T-helper 2 cell treated with Interferon-gamma antibody and Interleukin-4, amounts not matched to agents 5 μg/mL and 100 μg/mL, for 36 hours (primary cell): ENCODE measurements at regions not wholly inside any gene's neighbourhood (a gene's known extent, or its start where the extent isn't known, plus 50 kb on each side); places are given as distances from the start of the nearest gene placed in this dataset.

Experiments
- DNase-seq: peaks from one replicate; pipeline ENCODE4 v3.0.0; 2021; ENCODE audit warnings: low spot score
- H3K27ac Mint-ChIP-seq: one replicate; pipeline ENCODE4 v1.8.0; 2021; ENCODE audit warnings: mild to moderate bottlenecking, mixed read lengths
- H3K27me3 Mint-ChIP-seq: one replicate; pipeline ENCODE4 v1.8.0; 2021; ENCODE audit warnings: low read depth, mixed read lengths
- H3K36me3 Mint-ChIP-seq: one replicate; pipeline ENCODE4 v1.8.0; 2021; ENCODE audit warnings: low read depth, mixed read lengths
- H3K4me1 Mint-ChIP-seq: one replicate; pipeline ENCODE4 v1.8.0; 2021; ENCODE audit warnings: low read depth, mixed read lengths
- H3K4me3 Mint-ChIP-seq: one replicate; pipeline ENCODE4 v1.8.0; 2022; ENCODE audit warnings: mild to moderate bottlenecking, moderate library complexity, mixed read lengths
- H3K9me3 Mint-ChIP-seq: one replicate; pipeline ENCODE4 v1.8.0; 2021; ENCODE audit warnings: mixed read lengths

DNA sequence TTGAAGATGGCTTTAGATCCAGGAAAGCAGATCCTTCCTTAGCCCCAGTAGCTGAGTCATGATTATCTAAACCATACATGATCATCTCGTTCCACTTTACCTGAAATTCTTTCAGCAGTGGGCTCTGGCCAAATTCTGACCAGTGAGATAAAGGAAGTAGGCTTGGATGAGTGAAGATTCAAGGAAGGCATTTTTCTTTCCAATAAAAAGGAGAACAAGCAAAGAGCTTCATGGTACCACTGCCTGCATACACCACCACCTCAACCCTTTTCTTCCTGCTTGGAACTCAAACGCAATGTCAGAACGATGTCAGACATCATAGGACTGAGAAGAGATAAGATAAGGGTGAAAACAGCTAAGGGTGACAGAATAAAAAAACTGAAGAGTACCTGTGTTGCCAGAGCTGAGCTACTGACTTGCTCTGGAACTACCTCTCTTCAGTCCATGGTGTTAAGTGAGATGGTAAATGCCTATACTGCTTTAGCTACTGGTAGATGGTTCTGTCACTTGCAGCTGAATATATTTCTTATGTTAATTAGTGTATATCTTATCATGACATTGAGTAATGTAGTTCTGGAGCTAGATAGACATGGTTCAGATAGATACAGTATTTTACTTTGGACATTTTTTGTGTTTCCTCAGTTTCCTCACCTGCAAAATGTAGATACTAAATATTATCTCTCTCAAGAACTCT, 58.7 kb upstream of the ACVR1 start:
- Mint-ChIP-seq H3K36me3 (no peaks in the 10 kb centered on the region), H3K4me3 (no peak overlapping the region), H3K27ac (no peak overlapping the region), H3K9me3 (no peaks in the 10 kb centered on the region), H3K27me3 (no peaks in the 10 kb centered on the region), H3K4me1 (peaks cover 2% of the 10 kb centered on the region)
- no peak for DNase-seq

DNA sequence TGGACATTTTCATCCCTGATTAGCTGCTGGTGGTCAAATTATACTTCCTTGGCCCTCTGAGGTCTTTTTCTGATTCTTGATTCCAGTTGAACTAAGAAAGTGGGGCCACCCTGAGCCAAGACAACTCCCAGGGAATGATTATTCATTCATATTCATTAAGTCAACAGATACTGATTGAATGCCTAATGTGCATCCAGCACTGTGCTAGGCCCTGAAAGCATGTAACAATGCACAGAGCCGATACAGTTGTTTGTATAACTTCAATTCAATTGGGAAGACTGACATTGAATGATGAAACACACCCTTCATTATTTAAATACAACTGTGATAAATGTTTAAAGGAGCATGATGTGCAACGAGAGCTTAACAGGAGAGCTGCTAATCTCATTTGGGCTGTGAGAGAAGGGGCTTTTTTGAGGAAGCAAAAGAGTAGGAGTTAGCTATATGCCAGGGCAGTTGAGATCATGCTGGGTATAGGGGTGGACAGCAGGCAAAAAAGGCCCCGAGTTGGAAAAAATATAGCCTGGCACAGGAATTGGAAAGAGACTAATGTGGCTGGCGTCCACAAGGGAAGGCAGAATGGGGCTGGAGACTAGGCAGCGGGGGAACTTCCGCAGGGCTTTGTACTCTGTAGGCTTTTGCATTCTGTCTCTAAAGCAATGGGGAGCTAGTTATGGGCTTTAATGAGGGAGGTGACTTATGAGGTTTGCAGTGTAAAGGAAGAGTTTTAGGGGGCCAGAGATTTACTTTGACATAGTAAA, 57.2 kb upstream of the ACVR1 start:
- Mint-ChIP-seq H3K9me3 (no peaks in the 10 kb centered on the region), H3K27me3 (no peaks in the 10 kb centered on the region), H3K4me1 (peaks cover 2% of the 10 kb centered on the region), H3K27ac (no peak overlapping the region), H3K36me3 (no peaks in the 10 kb centered on the region), H3K4me3 (no peak overlapping the region)
- DNase-seq = no peak

DNA sequence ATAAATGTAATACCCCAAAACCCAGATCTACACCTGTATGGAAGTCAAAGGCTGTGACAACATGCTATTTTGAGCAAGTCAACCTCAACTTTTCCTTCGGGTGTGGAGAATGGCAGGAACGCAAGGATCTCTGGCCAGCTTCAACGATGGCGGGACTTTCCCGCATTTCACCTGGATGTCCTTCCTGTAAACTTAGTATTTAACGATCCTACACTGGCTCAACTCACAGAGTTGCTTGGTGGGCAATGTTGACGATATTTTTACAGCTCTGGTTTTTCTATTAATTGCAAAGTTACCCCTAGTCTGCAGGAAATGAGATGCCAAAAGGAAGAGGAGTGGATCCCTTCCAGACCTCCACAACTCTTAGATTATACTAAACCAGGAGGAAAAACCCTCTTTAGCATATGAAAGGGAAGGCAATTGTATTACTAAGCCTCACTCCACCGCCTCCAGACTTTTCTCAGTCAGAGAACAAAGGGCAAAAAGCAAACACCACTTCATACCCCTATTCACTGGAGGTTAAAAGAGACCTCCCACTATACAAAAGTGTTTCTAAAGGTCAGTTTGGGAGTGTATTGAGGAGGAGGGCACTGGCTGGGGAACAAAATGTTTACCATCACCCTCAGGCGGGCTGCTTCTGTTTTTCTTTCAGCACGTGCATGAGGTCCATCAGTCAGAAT, 56.5 kb upstream of the ACVR1 start:
- Mint-ChIP-seq H3K9me3 (no peaks in the 10 kb centered on the region), H3K27ac (no peak overlapping the region), H3K36me3 (no peaks in the 10 kb centered on the region), H3K4me1 (no peaks in the 10 kb centered on the region), H3K4me3 (no peak overlapping the region), H3K27me3 (no peaks in the 10 kb centered on the region)
- no peak for DNase-seq

DNA sequence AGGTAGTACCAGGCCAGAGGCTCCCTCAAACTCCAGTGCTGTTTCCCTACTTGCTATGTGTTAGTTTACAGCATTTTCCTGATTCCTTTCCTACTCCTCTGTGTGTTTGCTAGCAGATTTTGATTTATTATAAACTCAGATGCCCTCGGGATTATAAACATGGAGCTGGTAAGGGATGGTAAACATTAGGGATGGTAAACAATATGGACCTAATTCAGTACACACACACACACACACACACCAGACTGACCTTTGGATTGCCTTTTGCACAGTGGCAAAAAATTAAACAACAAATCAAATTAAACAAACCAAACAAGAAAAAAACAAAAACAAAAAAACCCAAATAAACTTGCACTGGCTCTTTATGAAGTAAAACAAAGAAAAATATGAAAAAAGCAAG, 55.4 kb upstream of the ACVR1 start:
- H3K4me3 Mint-ChIP-seq = no peak overlapping the region
- no peak for DNase-seq
- no peaks in the 10 kb centered on the region for H3K4me1 Mint-ChIP-seq
- no peaks in the 10 kb centered on the region for H3K36me3 Mint-ChIP-seq
- H3K27ac Mint-ChIP-seq = no peak overlapping the region
- H3K9me3 Mint-ChIP-seq = no peaks in the 10 kb centered on the region
- no peaks in the 10 kb centered on the region for H3K27me3 Mint-ChIP-seq

DNA sequence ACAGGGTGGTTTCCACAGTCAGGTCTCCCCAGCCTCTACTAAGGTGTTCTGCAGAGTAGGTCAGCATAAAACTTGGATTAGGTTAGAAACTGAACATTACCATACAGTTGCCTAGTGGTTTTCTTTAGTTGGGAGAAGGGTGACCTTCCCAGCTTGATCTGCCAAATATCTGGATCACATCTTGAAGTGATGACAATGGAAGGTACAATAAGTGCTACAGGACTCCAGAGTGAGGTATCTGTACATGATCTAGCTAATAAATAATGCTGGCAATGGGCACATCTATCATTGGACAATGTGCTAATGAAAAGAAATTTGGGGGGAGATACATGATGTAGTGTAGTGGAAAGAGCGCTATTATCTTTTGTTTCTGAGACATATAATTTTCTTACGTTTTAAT, 54.6 kb upstream of the ACVR1 start:
- no peak for DNase-seq
- Mint-ChIP-seq H3K36me3 (no peaks in the 10 kb centered on the region), H3K27me3 (no peaks in the 10 kb centered on the region), H3K4me1 (no peaks in the 10 kb centered on the region), H3K27ac (no peak overlapping the region), H3K9me3 (no peaks in the 10 kb centered on the region), H3K4me3 (no peak overlapping the region)

DNA sequence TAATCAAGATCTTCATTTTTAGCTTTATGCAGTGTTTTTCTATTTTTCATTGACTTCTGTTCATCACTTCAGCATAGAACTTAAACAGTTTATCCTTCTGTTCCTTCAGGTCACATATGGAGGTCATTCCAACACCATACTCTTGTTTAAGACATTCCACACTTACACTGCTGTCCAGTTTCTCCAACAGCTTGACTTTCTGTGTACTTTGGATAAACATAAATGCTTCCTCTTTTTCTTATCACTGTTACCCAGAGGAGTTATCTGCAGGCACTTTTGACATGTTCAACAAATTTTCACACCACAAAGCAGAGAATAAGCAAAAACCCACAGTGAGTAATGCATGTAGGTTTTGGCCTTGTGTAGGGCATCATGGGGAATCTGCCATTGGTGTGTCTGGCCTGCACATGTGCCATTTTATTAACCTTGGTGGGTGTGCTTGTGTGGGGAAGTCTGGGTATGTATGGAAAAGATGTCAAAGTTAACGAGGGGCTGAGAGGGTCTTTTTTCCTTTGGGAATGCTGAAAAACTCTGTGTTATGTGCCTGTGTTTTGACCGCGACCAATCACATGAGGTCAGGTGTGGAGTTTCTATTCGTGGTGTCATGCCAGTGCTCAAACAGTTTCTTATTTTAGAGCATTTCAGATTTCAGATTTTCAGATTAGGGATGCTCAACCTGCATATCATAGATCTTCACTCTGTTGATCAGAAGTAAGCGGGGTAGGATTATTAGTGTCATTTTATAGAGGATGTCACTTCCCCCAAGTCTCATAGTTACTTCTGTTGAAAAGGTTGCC, 53.9 kb upstream of the ACVR1 start:
- Mint-ChIP-seq H3K4me1 (no peaks in the 10 kb centered on the region), H3K9me3 (no peaks in the 10 kb centered on the region), H3K4me3 (no peak overlapping the region), H3K36me3 (no peaks in the 10 kb centered on the region), H3K27me3 (no peaks in the 10 kb centered on the region), H3K27ac (no peak overlapping the region)
- DNase-seq = no peak

DNA sequence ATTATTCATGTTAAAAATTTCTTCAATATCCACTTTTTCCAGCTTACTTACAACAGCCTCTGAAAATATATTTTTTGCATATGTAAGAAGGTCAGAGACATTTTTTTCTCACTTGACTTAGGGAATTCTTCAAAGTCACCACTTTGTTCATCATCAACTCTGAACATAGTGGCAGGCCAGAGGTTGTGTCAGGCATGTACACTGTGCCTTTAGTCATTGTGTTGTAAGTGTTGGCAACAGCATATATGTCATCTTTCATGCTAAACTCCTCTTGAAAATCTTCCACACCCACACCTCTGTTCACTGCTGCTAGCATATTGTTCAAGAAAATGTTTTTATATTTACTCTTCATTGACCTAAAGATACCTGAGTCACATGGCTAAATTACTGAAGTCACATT, 52.2 kb upstream of the ACVR1 start:
- Mint-ChIP-seq H3K27ac (no peak overlapping the region), H3K27me3 (no peaks in the 10 kb centered on the region), H3K9me3 (no peaks in the 10 kb centered on the region), H3K4me3 (no peak overlapping the region), H3K36me3 (no peaks in the 10 kb centered on the region), H3K4me1 (no peaks in the 10 kb centered on the region)
- DNase-seq = no peak

DNA sequence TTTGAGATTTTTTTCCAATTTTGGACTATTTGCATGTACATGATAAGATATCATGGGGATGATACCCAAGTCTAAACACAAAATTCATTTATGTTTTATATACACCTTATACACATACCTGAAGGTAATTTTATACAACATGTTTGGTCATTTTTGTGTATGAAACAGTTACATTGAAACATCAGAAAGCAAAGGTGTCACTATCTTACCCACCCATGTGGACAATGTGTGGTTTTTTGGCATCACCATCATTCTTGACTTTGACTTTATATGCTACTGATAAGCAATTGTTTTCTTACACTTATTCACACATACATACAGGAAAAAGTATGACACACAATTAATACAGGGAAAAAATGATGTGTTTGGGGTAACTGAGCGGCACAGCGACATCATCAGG, 51.0 kb upstream of the ACVR1 start:
- DNase-seq = no peak
- Mint-ChIP-seq H3K4me1 (no peaks in the 10 kb centered on the region), H3K9me3 (no peaks in the 10 kb centered on the region), H3K36me3 (no peaks in the 10 kb centered on the region), H3K27ac (no peak overlapping the region), H3K27me3 (peaks cover 2% of the 10 kb centered on the region), H3K4me3 (no peak overlapping the region)
